ENCODE measurements at regions not wholly inside any gene's neighbourhood (a gene's known extent, or its start where the extent isn't known, plus 50 kb on each side); places are given as distances from the start of the nearest gene placed in this dataset.
"Not testable (repeated sequence)": the region's sequence is repeated elsewhere in the genome, so short reads cannot be mapped to it uniquely, and the experiment has no call there.

DNA sequence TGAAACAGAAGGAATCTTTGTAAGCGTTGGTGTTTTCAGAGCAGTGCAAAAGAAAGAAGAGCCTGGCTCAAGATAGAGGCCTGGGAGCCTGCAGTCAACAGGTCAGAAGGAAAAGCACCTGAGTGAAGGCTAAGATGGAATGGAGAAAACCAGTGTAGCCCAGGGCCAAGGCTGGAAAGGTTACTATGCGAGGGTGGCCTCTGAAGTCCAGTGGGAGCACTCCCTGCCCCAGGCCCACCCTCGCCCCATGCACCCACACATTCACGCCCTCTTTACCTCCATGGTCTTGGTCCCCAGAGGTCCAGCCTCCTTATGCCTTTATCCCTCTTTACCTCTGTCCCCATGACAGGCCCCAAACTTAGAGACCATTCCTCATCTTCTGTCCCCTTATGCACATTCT, 169.2 kb upstream of the ZNF644 start:
- no peak overlapping the region for H3K27ac ChIP-seq (ENCODE audit: low read depth in 1 of 2, low read length in 2 of 2)
- DNase-seq (ENCODE audit: low spot score) = no peak
- no peak for TF ChIP-seq FOXA1 (IDR thresholded peaks at IDR 0.05)
- TF ChIP-seq, protein P1, sequence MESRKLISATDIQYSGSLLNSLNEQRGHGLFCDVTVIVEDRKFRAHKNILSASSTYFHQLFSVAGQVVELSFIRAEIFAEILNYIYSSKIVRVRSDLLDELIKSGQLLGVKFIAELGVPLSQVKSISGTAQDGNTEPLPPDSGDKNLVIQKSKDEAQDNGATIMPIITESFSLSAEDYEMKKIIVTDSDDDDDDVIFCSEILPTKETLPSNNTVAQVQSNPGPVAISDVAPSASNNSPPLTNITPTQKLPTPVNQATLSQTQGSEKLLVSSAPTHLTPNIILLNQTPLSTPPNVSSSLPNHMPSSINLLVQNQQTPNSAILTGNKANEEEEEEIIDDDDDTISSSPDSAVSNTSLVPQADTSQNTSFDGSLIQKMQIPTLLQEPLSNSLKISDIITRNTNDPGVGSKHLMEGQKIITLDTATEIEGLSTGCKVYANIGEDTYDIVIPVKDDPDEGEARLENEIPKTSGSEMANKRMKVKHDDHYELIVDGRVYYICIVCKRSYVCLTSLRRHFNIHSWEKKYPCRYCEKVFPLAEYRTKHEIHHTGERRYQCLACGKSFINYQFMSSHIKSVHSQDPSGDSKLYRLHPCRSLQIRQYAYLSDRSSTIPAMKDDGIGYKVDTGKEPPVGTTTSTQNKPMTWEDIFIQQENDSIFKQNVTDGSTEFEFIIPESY (IDR thresholded peaks at IDR 0.05) = no peak
- TF ChIP-seq HNF4A (conservative IDR thresholded peaks at IDR 0.05) = no peak
- no peak for TF ChIP-seq GABPA (IDR thresholded peaks at IDR 0.05 in 1 of 2, conservative IDR thresholded peaks at IDR 0.05 in 1 of 2)
- TF ChIP-seq, protein P2, sequence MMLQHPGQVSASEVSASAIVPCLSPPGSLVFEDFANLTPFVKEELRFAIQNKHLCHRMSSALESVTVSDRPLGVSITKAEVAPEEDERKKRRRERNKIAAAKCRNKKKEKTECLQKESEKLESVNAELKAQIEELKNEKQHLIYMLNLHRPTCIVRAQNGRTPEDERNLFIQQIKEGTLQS (IDR thresholded peaks at IDR 0.05) = no peak
- TF ChIP-seq TAF1 (conservative IDR thresholded peaks at IDR 0.05) = no peak
- TF ChIP-seq, protein P3, sequence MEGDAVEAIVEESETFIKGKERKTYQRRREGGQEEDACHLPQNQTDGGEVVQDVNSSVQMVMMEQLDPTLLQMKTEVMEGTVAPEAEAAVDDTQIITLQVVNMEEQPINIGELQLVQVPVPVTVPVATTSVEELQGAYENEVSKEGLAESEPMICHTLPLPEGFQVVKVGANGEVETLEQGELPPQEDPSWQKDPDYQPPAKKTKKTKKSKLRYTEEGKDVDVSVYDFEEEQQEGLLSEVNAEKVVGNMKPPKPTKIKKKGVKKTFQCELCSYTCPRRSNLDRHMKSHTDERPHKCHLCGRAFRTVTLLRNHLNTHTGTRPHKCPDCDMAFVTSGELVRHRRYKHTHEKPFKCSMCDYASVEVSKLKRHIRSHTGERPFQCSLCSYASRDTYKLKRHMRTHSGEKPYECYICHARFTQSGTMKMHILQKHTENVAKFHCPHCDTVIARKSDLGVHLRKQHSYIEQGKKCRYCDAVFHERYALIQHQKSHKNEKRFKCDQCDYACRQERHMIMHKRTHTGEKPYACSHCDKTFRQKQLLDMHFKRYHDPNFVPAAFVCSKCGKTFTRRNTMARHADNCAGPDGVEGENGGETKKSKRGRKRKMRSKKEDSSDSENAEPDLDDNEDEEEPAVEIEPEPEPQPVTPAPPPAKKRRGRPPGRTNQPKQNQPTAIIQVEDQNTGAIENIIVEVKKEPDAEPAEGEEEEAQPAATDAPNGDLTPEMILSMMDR (IDR thresholded peaks at IDR 0.05; ENCODE audit: low read depth, low read length, missing input control) = no peak
- 94% methylated on average over 4 of the region's 4 CpGs for WGBS
- H3K27me3 ChIP-seq (ENCODE audit: control insufficient read depth in 4 of 4, insufficient read depth in 4 of 4, low read length in 3 of 4) = no peaks in the 10 kb centered on the region
- no peaks in the 10 kb centered on the region for H3K4me1 ChIP-seq (ENCODE audit: control insufficient read depth in 4 of 4, insufficient read depth in 4 of 4, low read length in 3 of 4)
- no peaks in the 10 kb centered on the region for H3K9me3 ChIP-seq (ENCODE audit: control insufficient read depth in 4 of 4, low read length in 3 of 4)
- H3K4me3 ChIP-seq (ENCODE audit: low read depth in 1 of 3, low read length in 3 of 3) = no peak overlapping the region
- no peak overlapping the region for H3K9ac ChIP-seq (ENCODE audit: low read depth in 1 of 2, low read length in 2 of 2)
- H3K36me3 ChIP-seq (ENCODE audit: control insufficient read depth in 4 of 4, insufficient read depth in 3 of 4, low read depth in 1 of 4, low read length in 3 of 4) = no peaks in the 10 kb centered on the region

DNA sequence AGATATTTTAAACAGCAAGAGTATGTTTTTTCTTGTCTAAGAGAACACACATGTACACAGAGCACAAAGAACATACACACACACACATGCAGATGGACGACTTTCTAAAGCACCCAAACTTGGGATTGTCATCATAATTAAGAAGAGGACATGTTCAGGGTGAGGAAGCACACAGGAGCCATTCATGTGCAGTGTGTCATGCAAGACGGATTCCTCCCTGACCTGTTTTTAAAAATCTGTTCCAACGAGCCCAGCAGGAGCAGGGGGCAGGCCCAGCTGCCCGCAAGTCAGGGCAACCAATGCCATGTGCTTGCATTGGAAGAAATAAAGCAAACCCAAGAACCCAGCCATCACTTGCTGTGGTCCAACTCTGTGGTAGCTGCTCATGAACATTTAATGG, 167.3 kb upstream of the ZNF644 start:
- no peaks in the 10 kb centered on the region for H3K9me3 ChIP-seq (ENCODE audit: control insufficient read depth in 4 of 4, low read length in 3 of 4)
- TF ChIP-seq, protein P3 (IDR thresholded peaks at IDR 0.05; ENCODE audit: low read depth, low read length, missing input control) = no peak
- TF ChIP-seq FOXA2 (IDR thresholded peaks at IDR 0.05) = no peak
- TF ChIP-seq, protein P2 (IDR thresholded peaks at IDR 0.05) = no peak
- no peak overlapping the region for H3K4me3 ChIP-seq (ENCODE audit: low read depth in 1 of 3, low read length in 3 of 3)
- WGBS = 66% methylated on average over 4 of the region's 4 CpGs
- H3K4me1 ChIP-seq (ENCODE audit: control insufficient read depth in 4 of 4, insufficient read depth in 4 of 4, low read length in 3 of 4) = no peaks in the 10 kb centered on the region
- no peaks in the 10 kb centered on the region for H3K36me3 ChIP-seq (ENCODE audit: control insufficient read depth in 4 of 4, insufficient read depth in 3 of 4, low read depth in 1 of 4, low read length in 3 of 4)
- no peaks in the 10 kb centered on the region for H3K27me3 ChIP-seq (ENCODE audit: control insufficient read depth in 4 of 4, insufficient read depth in 4 of 4, low read length in 3 of 4)
- H3K27ac ChIP-seq (ENCODE audit: low read depth in 1 of 2, low read length in 2 of 2) = no peak overlapping the region
- DNase-seq (ENCODE audit: low spot score) = no peak
- no peak overlapping the region for H3K9ac ChIP-seq (ENCODE audit: low read depth in 1 of 2, low read length in 2 of 2)

DNA sequence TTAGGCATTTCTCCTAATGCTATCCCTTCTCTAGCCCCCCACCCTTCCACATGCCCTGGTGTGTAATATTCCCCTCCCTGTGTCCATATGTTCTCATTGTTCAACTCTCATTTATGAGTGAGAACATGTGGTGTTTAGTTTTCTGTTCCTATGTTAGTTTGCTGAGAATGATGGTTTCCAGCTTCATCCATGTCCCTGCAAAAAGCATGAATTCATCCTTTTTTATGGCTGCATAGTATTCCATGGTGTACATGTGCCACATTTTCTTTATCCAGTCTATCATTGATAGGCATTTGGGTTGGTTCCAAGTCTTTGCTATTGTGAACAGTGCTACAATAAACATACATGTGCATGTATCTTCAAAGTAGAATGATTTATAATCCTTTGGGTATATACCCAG, 161.0 kb upstream of the ZNF644 start:
- not testable (repeated sequence) for H3K4me3 ChIP-seq (ENCODE audit: low read depth in 1 of 3, low read length in 3 of 3); DNase-seq (ENCODE audit: low spot score); H3K27ac ChIP-seq (ENCODE audit: low read depth in 1 of 2, low read length in 2 of 2); H3K27me3 ChIP-seq (ENCODE audit: control insufficient read depth in 4 of 4, insufficient read depth in 4 of 4, low read length in 3 of 4); H3K9ac ChIP-seq (ENCODE audit: low read depth in 1 of 2, low read length in 2 of 2); H3K9me3 ChIP-seq (ENCODE audit: control insufficient read depth in 4 of 4, low read length in 3 of 4); H3K36me3 ChIP-seq (ENCODE audit: control insufficient read depth in 4 of 4, insufficient read depth in 3 of 4, low read depth in 1 of 4, low read length in 3 of 4); H3K4me1 ChIP-seq (ENCODE audit: control insufficient read depth in 4 of 4, insufficient read depth in 4 of 4, low read length in 3 of 4)

All from liver (tissue), 8 donors.